HCEC 1CT (cell line): ENCODE measurements at regions not wholly inside any gene's neighbourhood (a gene's known extent, or its start where the extent isn't known, plus 50 kb on each side); places are given as distances from the start of the nearest gene placed in this dataset.
"Not testable (repeated sequence)": the region's sequence is repeated elsewhere in the genome, so short reads cannot be mapped to it uniquely, and the experiment has no call there.

Experiments
- DNase-seq: peaks from one replicate; pipeline ENCODE4 v3.0.0-alpha.2; 2017

GRCh38 chr5:106658150-106658549, 1012.6 kb downstream of the EFNA5 start:
- DNase-seq = no peak

- no peak for DNase-seq
Observed at GRCh38 chr5:106656821-106657220, 1013.9 kb downstream of the EFNA5 start.

- no peak for DNase-seq
Observed at GRCh38 chr5:106649031-106649430, 1021.7 kb downstream of the EFNA5 start.

- DNase-seq = no peak
Observed at GRCh38 chr5:106648401-106648800, 1022.3 kb downstream of the EFNA5 start.

- no peak for DNase-seq
Observed at GRCh38 chr5:106646106-106646505, 1024.6 kb downstream of the EFNA5 start.

GRCh38 chr5:106640511-106640910, 1030.2 kb downstream of the EFNA5 start:
- DNase-seq = no peak

GRCh38 chr5:106639488-106639887, 1031.2 kb downstream of the EFNA5 start:
- DNase-seq = no peak

- DNase-seq = no peak
Observed at GRCh38 chr5:106637275-106637674, 1033.5 kb downstream of the EFNA5 start.

GRCh38 chr5:106634375-106634774, 1036.4 kb downstream of the EFNA5 start:
- DNase-seq = no peak

- DNase-seq = no peak
Observed at GRCh38 chr5:106633825-106634224, 1036.9 kb downstream of the EFNA5 start.

- not testable (repeated sequence) for DNase-seq
Observed at GRCh38 chr5:106628456-106628855, 1042.3 kb downstream of the EFNA5 start.

- DNase-seq = no peak
Observed at GRCh38 chr5:106610041-106610440, 1060.7 kb downstream of the EFNA5 start.

GRCh38 chr5:106601620-106602019, 1069.1 kb downstream of the EFNA5 start:
- no peak for DNase-seq

- DNase-seq = no peak
Observed at GRCh38 chr5:106600803-106601202, 1069.9 kb downstream of the EFNA5 start.

GRCh38 chr5:106595864-106596263, 1074.9 kb downstream of the EFNA5 start:
- DNase-seq = no peak

GRCh38 chr5:106584268-106584667, 1086.5 kb downstream of the EFNA5 start:
- no peak for DNase-seq

- no peak for DNase-seq
Observed at GRCh38 chr5:106578736-106579135, 1092.0 kb downstream of the EFNA5 start.

GRCh38 chr5:106574820-106575219, 1095.9 kb downstream of the EFNA5 start:
- no peak for DNase-seq

GRCh38 chr5:106566031-106566430, 1104.7 kb downstream of the EFNA5 start:
- DNase-seq = no peak

GRCh38 chr5:106545325-106545724, 1125.4 kb downstream of the EFNA5 start:
- peak; percentile 13 for DNase-seq

GRCh38 chr5:106543330-106543729, 1127.4 kb downstream of the EFNA5 start:
- DNase-seq = no peak

GRCh38 chr5:106530150-106530549, 1140.6 kb downstream of the EFNA5 start:
- DNase-seq = no peak

- DNase-seq = no peak
Observed at GRCh38 chr5:106525438-106525837, 1145.3 kb downstream of the EFNA5 start.

GRCh38 chr5:106523852-106524251, 1146.9 kb downstream of the EFNA5 start:
- DNase-seq = peak; percentile 19

GRCh38 chr5:106522296-106522695, 1148.4 kb downstream of the EFNA5 start:
- no peak for DNase-seq

- DNase-seq = peak; percentile 70
Observed at GRCh38 chr5:106521701-106522100, 1149.0 kb downstream of the EFNA5 start.
